ENCODE measurements at regions not wholly inside any gene's neighbourhood (a gene's known extent, or its start where the extent isn't known, plus 50 kb on each side); places are given as distances from the start of the nearest gene placed in this dataset.

- no peak for TF ChIP-seq CTCF (IDR thresholded peaks at IDR 0.05; ENCODE audit: low read depth, low read length)
- DNase-seq (ENCODE audit: low read depth in 2 of 2) = peak; percentile 48 to 58
- H3K4me3 ChIP-seq (replicated peaks in 1 of 2; ENCODE audit: low read depth in 2 of 2, low read length in 2 of 2) = no peak overlapping the region
Observed at GRCh38 chr6:113458368-113459010, 398.7 kb upstream of the MARCKS start.

GRCh38 chr6:113461153-113461932 is 395.8 kb upstream of the MARCKS start:
- TF ChIP-seq CTCF (IDR thresholded peaks at IDR 0.05; ENCODE audit: low read depth, low read length) = peak; percentile 20
- DNase-seq (ENCODE audit: low read depth in 2 of 2) = peak; percentile 39 to 44

GRCh38 chr6:113464536-113464935 is 392.6 kb upstream of the MARCKS start:
- no peak overlapping the region for H3K4me3 ChIP-seq (replicated peaks in 1 of 2; ENCODE audit: low read depth in 2 of 2, low read length in 2 of 2)
- no peak for DNase-seq (ENCODE audit: low read depth in 2 of 2)
- no peak for TF ChIP-seq CTCF (IDR thresholded peaks at IDR 0.05; ENCODE audit: low read depth, low read length)

More at GRCh38 chr6:113461153-113461932, 395.8 kb upstream of the MARCKS start:
- H3K4me3 ChIP-seq (replicated peaks in 1 of 2; ENCODE audit: low read depth in 2 of 2, low read length in 2 of 2) = no peak overlapping the region

- DNase-seq (ENCODE audit: low read depth in 2 of 2) = peak; percentile 52 to 89
- H3K4me3 ChIP-seq (replicated peaks in 1 of 2; ENCODE audit: low read depth in 2 of 2, low read length in 2 of 2) = no peak overlapping the region
- no peak for TF ChIP-seq CTCF (IDR thresholded peaks at IDR 0.05; ENCODE audit: low read depth, low read length)
Observed at GRCh38 chr6:113464960-113465359, 392.2 kb upstream of the MARCKS start.

- DNase-seq (ENCODE audit: low read depth in 2 of 2) = no peak
- TF ChIP-seq CTCF (IDR thresholded peaks at IDR 0.05; ENCODE audit: low read depth, low read length) = no peak
- no peak overlapping the region for H3K4me3 ChIP-seq (replicated peaks in 1 of 2; ENCODE audit: low read depth in 2 of 2, low read length in 2 of 2)
Observed at GRCh38 chr6:113466526-113466925, 390.6 kb upstream of the MARCKS start.

- no peak for TF ChIP-seq CTCF (IDR thresholded peaks at IDR 0.05; ENCODE audit: low read depth, low read length)
- H3K4me3 ChIP-seq (replicated peaks in 1 of 2; ENCODE audit: low read depth in 2 of 2, low read length in 2 of 2) = no peak overlapping the region
- no peak for DNase-seq (ENCODE audit: low read depth in 2 of 2)
Observed at GRCh38 chr6:113475392-113475791, 381.8 kb upstream of the MARCKS start.

All from cardiac fibroblast (primary cell).